Dendritic cell treated with granulocyte-macrophage colony-stimulating factor and Interleukin-4, amounts not matched to agents 40 ng/mL and 50 ng/mL, for 4 days (primary cell): ENCODE measurements at regions not wholly inside any gene's neighbourhood (a gene's known extent, or its start where the extent isn't known, plus 50 kb on each side); places are given as distances from the start of the nearest gene placed in this dataset.

Experiments used
- H3K27ac Mint-ChIP-seq: one replicate; pipeline ENCODE4 v1.8.0; 2022; ENCODE audit warnings: mild to moderate bottlenecking, mixed read lengths
- H3K27me3 Mint-ChIP-seq: one replicate; pipeline ENCODE4 v1.8.0; 2022; ENCODE audit warnings: mild to moderate bottlenecking, mixed read lengths
- H3K36me3 Mint-ChIP-seq: one replicate; pipeline ENCODE4 v1.8.0; 2022; ENCODE audit warnings: low read depth, mixed read lengths
- H3K4me1 Mint-ChIP-seq: one replicate; pipeline ENCODE4 v1.8.0; 2022; ENCODE audit warnings: low read depth, mixed read lengths
- H3K4me3 Mint-ChIP-seq: one replicate; pipeline ENCODE4 v1.8.0; 2022; ENCODE audit warnings: mild to moderate bottlenecking, moderate library complexity, mixed read lengths
- H3K9me3 Mint-ChIP-seq: one replicate; pipeline ENCODE4 v1.8.0; 2022; ENCODE audit warnings: mixed read lengths
- intact Hi-C: fragments of 100-400 bp; cut with micrococcal nuclease; formaldehyde crosslinking; loops from one replicate; pipeline ENCODE4 v1.15.0; 2022

DNA sequence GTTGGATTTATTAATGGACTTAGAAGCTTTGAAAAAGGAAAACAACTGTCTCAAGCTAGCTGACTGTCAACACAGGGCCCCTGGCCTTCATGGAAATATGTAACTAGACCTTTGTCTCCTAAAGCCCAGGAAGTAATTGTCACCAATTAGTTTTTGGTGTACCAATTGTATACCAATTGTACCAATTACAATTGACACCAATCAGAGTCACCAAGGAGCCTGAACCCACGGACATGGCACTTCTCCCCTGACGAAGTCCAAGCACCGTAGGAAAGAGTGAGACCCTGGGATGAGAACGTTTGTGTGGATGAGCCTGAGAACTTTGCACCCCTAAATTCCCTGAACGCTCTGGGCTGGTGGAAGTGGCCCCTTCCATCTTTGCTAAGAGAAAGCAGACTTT, 129.0 kb downstream of the ENGASE start:
- H3K27ac Mint-ChIP-seq: no peak overlapping the region
- H3K36me3 Mint-ChIP-seq: no peaks in the 10 kb centered on the region
- no peak overlapping the region for H3K4me3 Mint-ChIP-seq

DNA sequence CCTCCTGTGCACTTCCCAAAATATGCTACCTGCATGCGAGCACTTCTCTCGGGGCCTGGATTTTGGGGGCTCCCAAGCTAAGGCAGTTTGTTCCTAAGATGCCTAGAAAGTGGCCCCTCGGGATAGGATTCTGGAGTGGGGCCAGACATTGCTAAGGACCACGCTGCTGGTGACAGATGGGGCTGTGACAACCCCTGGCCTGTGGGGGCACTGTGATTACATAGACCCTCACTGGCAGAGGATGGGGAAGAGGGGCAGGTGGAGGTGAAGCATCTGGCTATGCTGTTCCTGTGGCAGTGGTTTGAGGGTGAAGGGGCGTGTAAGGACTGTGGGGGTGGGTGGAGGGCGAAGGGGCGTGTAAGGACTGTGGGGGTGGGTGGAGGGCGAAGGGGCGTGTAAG, 128.4 kb downstream of the ENGASE start:
- Mint-ChIP-seq H3K4me1 (no peaks in the 10 kb centered on the region), H3K27me3 (peaks cover 15% of the 10 kb centered on the region), H3K9me3 (no peaks in the 10 kb centered on the region), H3K4me3 (no peak overlapping the region), H3K36me3 (no peaks in the 10 kb centered on the region), H3K27ac (no peak overlapping the region)
- intact Hi-C loops: no loop called here

More for the DNA sequence above, 129.0 kb downstream of the ENGASE start:
- intact Hi-C loops: no loop called here
- H3K9me3 Mint-ChIP-seq: no peaks in the 10 kb centered on the region
- H3K27me3 Mint-ChIP-seq: peaks cover 13% of the 10 kb centered on the region
- H3K4me1 Mint-ChIP-seq: no peaks in the 10 kb centered on the region

DNA sequence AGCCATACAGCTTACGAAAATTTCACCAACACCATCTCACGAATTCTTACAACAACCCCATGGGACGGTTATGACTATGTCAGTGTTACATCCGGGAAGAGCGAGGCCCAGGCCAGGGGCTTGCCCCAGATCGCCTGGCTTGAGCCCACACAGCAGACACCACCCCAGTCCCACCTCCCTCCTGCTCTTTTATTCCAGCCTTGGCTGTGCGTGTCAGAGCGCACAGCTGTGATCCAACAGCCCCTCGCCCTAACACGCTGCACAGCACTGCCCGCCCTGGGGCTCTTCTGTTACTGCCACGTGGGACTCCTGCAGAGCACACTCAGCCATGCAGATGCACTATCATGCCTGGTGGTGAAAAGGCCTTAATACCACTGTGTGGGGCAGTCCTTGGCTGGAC, 127.9 kb downstream of the ENGASE start:
- peaks cover 10% of the 10 kb centered on the region for H3K27me3 Mint-ChIP-seq
- intact Hi-C loops: no loop called here
- H3K4me1 Mint-ChIP-seq: no peaks in the 10 kb centered on the region
- no peaks in the 10 kb centered on the region for H3K36me3 Mint-ChIP-seq
- H3K4me3 Mint-ChIP-seq: no peak overlapping the region
- H3K27ac Mint-ChIP-seq: no peak overlapping the region
- no peaks in the 10 kb centered on the region for H3K9me3 Mint-ChIP-seq

DNA sequence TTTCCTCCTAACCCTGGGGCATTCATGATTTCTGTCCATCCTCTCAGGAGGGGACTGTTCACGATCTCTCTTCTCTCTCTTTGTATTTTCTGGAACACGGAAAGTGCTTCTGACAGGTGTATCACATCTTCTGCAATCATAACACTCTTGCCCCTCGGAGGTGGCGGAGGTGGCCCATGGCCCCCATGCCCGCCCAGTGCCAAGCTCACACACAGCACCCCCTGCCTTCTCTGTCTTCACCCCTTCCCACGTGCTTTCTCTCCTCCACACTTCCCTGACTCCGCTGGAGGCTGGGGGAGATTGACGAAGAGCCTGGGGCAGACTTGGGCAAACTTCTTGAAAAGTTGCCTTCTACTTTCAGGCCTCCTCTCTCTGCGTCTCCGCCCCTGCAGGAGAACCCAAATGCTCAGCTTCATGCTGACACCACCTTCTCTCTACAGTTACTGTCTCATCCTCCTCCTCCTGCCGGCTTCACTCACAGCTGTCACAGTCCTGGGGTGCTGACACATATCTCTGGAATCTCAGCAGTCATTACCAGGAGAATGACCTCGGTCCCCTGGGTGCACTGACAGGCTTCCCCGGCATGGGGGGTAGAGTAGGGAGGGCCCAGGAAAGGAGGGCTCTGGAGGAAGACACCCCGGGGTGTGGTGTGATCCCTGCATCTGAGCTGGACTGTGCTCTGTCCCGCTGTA, 127.1 kb downstream of the ENGASE start:
- intact Hi-C loops: no loop called here
- Mint-ChIP-seq H3K27me3 (peaks cover 10% of the 10 kb centered on the region), H3K36me3 (no peaks in the 10 kb centered on the region), H3K27ac (no peak overlapping the region), H3K4me1 (no peaks in the 10 kb centered on the region), H3K4me3 (no peak overlapping the region), H3K9me3 (no peaks in the 10 kb centered on the region)

DNA sequence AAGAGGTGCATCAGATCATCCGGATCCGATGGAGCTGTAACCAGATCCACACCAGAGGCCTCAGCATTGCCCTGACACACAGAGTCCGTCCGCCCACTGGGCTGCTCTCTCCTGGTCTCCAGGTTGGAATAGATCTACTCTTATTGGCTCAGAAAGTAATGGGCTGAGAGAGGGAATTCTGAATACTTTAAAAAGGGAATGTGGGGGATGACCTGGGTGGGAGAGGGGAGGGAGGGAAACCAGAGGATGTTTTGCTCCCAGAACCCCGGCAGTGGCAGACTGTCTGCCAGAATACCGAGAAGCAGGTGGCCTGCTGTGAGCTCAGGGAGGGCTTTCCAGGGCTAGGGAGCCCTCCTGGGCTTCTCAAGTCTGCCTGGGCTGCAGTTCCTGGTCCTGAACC, 126.5 kb downstream of the ENGASE start:
- no peaks in the 10 kb centered on the region for H3K36me3 Mint-ChIP-seq
- intact Hi-C loops: no loop called here
- H3K9me3 Mint-ChIP-seq: no peaks in the 10 kb centered on the region
- H3K4me3 Mint-ChIP-seq: no peak overlapping the region
- no peak overlapping the region for H3K27ac Mint-ChIP-seq
- H3K4me1 Mint-ChIP-seq: no peaks in the 10 kb centered on the region
- H3K27me3 Mint-ChIP-seq: peaks cover 11% of the 10 kb centered on the region

DNA sequence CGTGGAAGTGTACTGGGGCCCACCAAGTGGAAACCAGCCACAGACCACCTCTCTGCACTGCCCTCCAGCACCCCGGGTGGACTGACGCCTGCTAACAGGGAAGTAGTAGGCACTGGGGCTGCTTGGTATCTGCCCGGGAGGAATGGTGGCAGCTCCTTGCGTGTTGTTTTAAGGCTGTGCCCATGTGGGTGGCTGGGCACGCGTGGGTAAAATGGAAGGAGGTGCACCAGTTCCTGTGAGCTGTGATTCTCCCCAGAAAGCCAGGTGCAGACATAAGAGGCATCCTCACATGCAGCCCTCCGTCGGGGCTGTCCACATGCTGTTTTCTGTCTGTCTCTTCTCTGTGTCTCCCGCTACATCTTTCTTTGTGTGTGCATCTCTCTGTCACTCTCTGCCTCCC, 122.3 kb downstream of the ENGASE start:
- H3K27me3 Mint-ChIP-seq: peaks cover 32% of the 10 kb centered on the region
- H3K27ac Mint-ChIP-seq: no peak overlapping the region
- intact Hi-C loops: no loop called here
- no peaks in the 10 kb centered on the region for H3K36me3 Mint-ChIP-seq
- H3K9me3 Mint-ChIP-seq: no peaks in the 10 kb centered on the region
- H3K4me1 Mint-ChIP-seq: no peaks in the 10 kb centered on the region
- H3K4me3 Mint-ChIP-seq: no peak overlapping the region

DNA sequence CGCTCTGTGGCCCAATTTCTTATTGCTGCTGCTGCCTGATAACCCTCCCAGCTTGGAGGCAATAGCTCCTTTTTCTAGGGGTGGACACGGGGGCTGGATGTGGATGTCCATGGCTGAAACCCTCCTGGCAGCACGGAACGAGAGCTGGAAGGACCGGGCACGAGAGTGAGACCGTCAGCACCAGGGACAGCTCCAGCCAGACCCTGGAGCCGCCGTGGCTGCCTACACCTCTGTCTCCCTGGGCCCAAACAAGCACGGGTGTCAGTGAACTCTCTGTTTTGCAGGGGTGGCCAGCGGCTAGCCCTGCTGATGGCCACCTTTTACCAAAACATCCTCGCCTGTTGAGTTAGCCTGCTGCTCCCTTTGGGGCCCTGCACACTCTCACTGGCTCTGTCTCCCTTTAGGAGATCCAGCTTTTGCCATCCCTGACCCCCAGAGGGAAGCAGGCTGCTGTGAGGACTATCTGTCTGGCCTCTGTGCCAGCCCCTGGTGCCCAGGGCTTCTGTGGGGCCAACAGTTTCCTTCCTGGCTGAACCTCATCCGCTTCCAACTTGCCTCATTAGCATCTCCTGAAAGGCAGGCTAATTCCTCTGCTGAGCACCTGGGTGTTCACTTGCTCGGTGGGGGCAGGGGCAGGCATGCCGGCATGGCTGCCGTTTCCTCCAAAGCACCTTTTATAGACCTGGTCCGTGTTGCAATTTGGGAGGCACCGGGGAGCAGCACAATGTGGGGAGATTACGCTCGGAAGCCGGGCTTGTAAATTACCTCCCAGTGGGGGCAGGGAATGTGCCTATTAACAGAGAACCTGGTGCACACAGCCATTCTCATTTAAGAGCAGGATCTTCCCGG, 118.1 kb downstream of the ENGASE start:
- Mint-ChIP-seq H3K36me3 (no peaks in the 10 kb centered on the region), H3K27ac (no peak overlapping the region), H3K4me1 (no peaks in the 10 kb centered on the region), H3K27me3 (peaks cover 58% of the 10 kb centered on the region), H3K9me3 (no peaks in the 10 kb centered on the region), H3K4me3 (no peak overlapping the region)
- intact Hi-C loops: no loop called here

DNA sequence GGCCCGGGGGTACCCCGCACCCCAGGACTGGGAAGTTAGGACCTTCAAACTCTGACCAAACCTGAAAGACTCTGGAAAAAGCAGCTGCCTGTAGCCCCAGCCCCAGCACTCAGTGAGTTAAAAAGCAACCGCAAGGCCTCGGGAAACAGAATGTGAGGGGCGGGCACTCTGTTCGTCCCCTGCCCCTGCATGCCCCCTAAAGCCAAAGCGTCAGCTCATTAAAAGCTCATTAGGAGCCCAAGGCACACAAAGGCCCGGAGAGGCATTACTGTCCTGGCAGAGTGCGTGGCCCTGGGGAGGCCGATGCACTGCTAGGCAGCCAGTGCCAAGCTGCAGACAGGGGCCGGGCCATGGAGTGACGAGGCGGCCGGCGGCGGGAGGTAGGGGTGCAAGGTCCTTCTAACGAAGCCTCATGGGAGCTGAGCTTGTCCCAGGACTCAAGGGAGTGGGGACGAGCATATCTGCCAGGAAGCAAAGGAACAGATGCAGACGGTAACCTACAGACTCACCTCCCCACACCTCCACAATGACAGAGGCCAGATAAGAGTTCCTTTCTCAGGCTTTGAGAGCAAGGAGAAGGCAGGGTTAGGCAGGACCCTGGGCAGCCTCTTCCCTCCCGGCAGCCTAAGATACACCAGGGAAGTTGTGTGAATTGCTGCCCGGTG, 116.8 kb downstream of the ENGASE start:
- intact Hi-C loops: no loop called here
- H3K36me3 Mint-ChIP-seq: no peaks in the 10 kb centered on the region
- no peak overlapping the region for H3K27ac Mint-ChIP-seq
- peaks cover 66% of the 10 kb centered on the region for H3K27me3 Mint-ChIP-seq
- H3K4me1 Mint-ChIP-seq: no peaks in the 10 kb centered on the region
- no peaks in the 10 kb centered on the region for H3K9me3 Mint-ChIP-seq
- H3K4me3 Mint-ChIP-seq: no peak overlapping the region

DNA sequence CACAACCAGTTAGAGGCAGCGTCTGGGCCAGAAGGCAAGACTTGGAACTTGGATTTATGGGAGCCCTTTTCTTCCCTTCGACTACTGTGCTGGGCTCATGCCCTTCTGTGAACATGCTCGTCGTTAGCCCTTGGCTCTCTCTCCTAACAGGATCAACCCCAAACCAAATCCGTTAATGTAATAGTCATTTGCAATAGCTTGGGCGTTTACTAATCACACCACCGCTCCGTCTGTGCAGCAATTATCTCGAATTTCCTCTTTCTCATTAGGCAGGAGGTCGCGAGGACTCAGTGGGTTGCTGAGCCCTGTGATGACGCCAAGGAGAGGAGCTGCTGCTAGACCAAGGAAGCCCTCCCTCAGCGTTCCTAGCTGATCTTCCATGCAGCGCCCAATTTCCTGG, 114.7 kb downstream of the ENGASE start:
- intact Hi-C loops: no loop called here
- Mint-ChIP-seq H3K9me3 (no peaks in the 10 kb centered on the region), H3K27me3 (peaks cover 80% of the 10 kb centered on the region), H3K27ac (no peak overlapping the region), H3K36me3 (no peaks in the 10 kb centered on the region), H3K4me1 (no peaks in the 10 kb centered on the region), H3K4me3 (no peak overlapping the region)

DNA sequence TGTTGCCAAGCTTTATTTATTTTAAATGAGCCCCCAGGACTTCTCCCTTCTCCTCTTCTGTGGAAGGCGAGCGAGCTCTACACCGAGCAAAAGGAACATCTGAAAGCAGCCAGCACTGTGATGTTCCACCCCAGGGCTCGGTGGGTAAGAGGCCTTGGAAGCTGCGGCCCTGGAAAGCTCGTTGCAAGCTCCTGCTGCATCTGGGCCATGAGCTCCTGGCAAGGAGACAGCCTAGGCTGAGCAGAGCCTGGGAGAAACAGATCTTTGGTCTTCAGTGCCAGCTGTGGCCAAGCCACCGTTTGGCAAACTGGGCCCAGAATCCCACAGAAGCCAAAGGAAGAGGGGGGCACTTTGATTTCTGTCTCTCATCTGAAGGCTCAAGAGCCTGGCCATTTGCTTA, 114.1 kb downstream of the ENGASE start:
- Mint-ChIP-seq H3K4me1 (no peaks in the 10 kb centered on the region), H3K4me3 (no peak overlapping the region), H3K27me3 (peaks cover 82% of the 10 kb centered on the region), H3K36me3 (no peaks in the 10 kb centered on the region), H3K9me3 (no peaks in the 10 kb centered on the region), H3K27ac (no peak overlapping the region)
- intact Hi-C loops: no loop called here

DNA sequence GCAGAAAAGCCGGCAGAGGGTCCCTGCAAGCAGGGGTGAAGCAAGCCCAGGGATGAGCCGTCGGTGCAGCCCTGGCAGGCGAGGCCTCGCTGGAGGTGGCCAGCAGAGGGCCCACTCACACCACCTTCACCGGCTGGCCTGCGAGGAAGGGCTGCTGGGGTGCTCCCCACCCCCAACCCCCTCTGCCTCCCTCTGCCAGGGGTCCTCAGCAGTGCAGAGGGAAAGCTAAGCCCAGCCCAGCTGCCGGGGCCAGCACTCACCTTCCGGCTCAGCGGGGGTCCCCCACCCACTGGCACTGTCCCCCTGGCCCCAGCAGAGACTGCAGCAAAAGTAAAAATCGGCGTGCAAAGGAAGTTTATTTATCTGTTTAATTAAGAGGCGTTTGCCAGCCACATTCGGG, 113.4 kb downstream of the ENGASE start:
- peaks cover 83% of the 10 kb centered on the region for H3K27me3 Mint-ChIP-seq
- H3K36me3 Mint-ChIP-seq: no peaks in the 10 kb centered on the region
- no peak overlapping the region for H3K4me3 Mint-ChIP-seq
- H3K4me1 Mint-ChIP-seq: peaks cover 5% of the 10 kb centered on the region
- no peak overlapping the region for H3K27ac Mint-ChIP-seq
- intact Hi-C loops: no loop called here
- H3K9me3 Mint-ChIP-seq: no peaks in the 10 kb centered on the region

DNA sequence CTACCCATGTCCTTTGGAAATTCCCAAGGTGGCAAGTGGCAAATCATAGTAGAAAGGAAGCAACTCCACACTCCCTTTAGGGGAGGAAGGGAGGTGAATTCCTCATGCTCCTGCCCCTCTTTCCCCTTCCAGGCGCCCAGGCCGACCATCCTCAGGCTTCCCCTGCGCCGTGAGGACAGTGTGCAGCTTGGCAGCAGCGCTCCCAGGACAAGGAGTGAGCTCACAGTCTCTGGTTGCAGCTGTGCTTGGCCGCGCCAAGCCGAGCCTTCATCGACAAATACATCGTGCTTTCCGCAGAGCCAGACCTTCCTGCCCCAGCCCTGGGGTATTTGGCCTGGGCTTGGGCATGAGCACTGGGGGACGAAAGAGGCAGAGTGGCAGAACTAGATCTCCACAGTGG, 112.6 kb downstream of the ENGASE start:
- Mint-ChIP-seq H3K27ac (no peak overlapping the region), H3K4me1 (peaks cover 5% of the 10 kb centered on the region), H3K36me3 (no peaks in the 10 kb centered on the region), H3K27me3 (peaks cover 75% of the 10 kb centered on the region), H3K9me3 (no peaks in the 10 kb centered on the region), H3K4me3 (no peak overlapping the region)
- intact Hi-C loops: no loop called here

DNA sequence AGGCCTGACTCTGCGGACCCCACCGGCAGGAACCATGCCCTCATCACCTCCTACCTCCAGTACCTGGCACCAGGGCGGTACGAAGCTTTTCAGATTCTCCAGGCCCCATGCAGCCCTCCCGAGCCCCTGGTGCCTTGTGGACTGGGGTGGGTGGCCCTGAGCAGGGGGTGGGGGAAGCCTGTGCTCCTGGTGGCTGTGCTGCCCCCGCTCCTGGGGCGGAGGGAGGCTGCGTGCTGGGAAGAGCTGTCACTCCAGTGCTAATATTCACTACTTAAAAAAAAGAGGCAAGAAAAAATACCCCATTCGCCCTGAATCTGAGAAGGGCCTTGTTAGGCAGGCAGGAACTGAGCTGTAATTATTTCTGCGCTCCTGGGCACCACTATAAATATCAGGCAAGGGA, 111.8 kb downstream of the ENGASE start:
- Mint-ChIP-seq H3K27me3 (peaks cover 75% of the 10 kb centered on the region), H3K4me3 (no peak overlapping the region), H3K4me1 (peaks cover 5% of the 10 kb centered on the region), H3K9me3 (no peaks in the 10 kb centered on the region), H3K36me3 (no peaks in the 10 kb centered on the region), H3K27ac (no peak overlapping the region)
- intact Hi-C loops: no loop called here

DNA sequence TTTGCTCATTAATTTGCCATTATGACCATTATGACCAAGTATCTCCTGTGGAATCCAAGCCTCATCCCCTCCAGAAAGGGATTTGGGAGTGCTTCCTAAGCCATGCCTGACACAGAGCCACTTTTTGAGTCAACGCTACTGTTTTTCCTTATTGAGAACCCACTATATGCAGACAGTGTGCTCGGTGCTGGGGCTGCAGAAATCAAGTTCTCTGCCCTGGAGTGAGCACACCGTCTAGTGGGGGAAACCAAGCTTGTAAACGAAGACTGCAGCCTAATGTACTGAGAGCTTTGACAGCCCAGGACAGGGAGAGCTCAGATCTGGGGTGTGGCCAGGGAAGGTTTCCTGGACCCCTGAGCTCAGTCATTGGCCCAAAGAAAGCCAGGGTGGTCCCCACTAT, 111.0 kb downstream of the ENGASE start:
- Mint-ChIP-seq H3K4me3 (no peak overlapping the region), H3K27ac (no peak overlapping the region), H3K9me3 (no peaks in the 10 kb centered on the region), H3K27me3 (peaks cover 72% of the 10 kb centered on the region), H3K36me3 (no peaks in the 10 kb centered on the region), H3K4me1 (peaks cover 5% of the 10 kb centered on the region)
- intact Hi-C loops: no loop called here
